Parathyroid adenoma (tissue), 2 donors: ENCODE measurements at regions not wholly inside any gene's neighbourhood (a gene's known extent, or its start where the extent isn't known, plus 50 kb on each side); places are given as distances from the start of the nearest gene placed in this dataset.

Experiments
- H2AFZ ChIP-seq: fragments of 300-600 bp; sonication (generic); one replicate; pipeline ENCODE4 v1.7.0; 2017; ENCODE audit warnings: antibody characterized with exemption, mild to moderate bottlenecking
- H3K27ac ChIP-seq: fragments of 300-600 bp; sonication (generic); one replicate; pipeline ENCODE4 v1.7.0; 2017
- H3K27me3 ChIP-seq: fragments of 300-600 bp; sonication (generic); one replicate; pipeline ENCODE4 v1.7.0; 2017; ENCODE audit warnings: low read length; ENCODE audit not compliant: control insufficient read depth, insufficient read depth
- H3K36me3 ChIP-seq: fragments of 300-600 bp; sonication (generic); one replicate; pipeline ENCODE4 v1.7.0; 2017; ENCODE audit warnings: low read length; ENCODE audit not compliant: control insufficient read depth, insufficient read depth
- H3K4me1 ChIP-seq: fragments of 300-600 bp; sonication (generic); one replicate; pipeline ENCODE4 v1.7.0; 2017; ENCODE audit warnings: control low read depth
- H3K4me2 ChIP-seq: fragments of 300-600 bp; sonication (generic); one replicate; pipeline ENCODE4 v1.7.0; 2017; ENCODE audit warnings: low read length
- H3K4me3 ChIP-seq: fragments of 300-600 bp; sonication (generic); one replicate; pipeline ENCODE4 v1.7.0; 2017; ENCODE audit warnings: low read depth, low read length
- H3K79me2 ChIP-seq: fragments of 300-600 bp; sonication (generic); one replicate; pipeline ENCODE4 v1.7.0; 2017; ENCODE audit warnings: control low read depth
- H3K9ac ChIP-seq: fragments of 300-600 bp; sonication (generic); one replicate; pipeline ENCODE4 v1.7.0; 2017; ENCODE audit warnings: mild to moderate bottlenecking
- H3K9me3 ChIP-seq: fragments of 300-600 bp; sonication (generic); one replicate; pipeline ENCODE4 v1.7.0; 2017; ENCODE audit warnings: low read length; ENCODE audit not compliant: control insufficient read depth
- TF ChIP-seq, protein P1 (sequence below): fragments of 300-600 bp; sonication (generic); IDR thresholded peaks from one replicate; pipeline ENCODE4 v1.7.0; 2017; ENCODE audit warnings: antibody characterized with exemption, mild to moderate bottlenecking
- donor health status: primary hyperparathyroidism.

DNA sequence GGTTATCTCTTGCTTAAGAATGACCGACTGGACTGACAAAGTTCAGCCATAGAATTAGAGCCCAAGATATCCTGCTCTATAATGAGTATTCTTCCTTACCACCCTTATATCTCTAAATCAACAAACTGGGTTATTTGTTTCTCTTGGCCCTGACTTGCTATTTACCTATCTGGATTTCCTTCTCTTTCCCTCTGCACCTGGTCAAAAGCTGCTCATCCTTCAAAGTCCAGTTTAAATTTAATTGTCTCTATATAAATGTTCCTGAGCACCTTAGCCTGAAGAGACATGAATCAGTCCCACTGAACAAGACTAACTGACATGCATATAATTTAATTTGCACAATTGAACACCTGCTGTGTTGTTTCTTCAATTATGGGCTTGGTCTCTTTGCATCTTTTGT lies 127.1 kb upstream of the KCNJ15 start:
- H3K36me3 ChIP-seq, result no peaks in the 10 kb centered on the region
- no peak overlapping the region for H3K4me3 ChIP-seq
- no peak overlapping the region for H3K27ac ChIP-seq
- no peak overlapping the region for H3K9ac ChIP-seq
- no peak overlapping the region for H2AFZ ChIP-seq
- no peaks in the 10 kb centered on the region for H3K27me3 ChIP-seq
- TF ChIP-seq, protein P1, sequence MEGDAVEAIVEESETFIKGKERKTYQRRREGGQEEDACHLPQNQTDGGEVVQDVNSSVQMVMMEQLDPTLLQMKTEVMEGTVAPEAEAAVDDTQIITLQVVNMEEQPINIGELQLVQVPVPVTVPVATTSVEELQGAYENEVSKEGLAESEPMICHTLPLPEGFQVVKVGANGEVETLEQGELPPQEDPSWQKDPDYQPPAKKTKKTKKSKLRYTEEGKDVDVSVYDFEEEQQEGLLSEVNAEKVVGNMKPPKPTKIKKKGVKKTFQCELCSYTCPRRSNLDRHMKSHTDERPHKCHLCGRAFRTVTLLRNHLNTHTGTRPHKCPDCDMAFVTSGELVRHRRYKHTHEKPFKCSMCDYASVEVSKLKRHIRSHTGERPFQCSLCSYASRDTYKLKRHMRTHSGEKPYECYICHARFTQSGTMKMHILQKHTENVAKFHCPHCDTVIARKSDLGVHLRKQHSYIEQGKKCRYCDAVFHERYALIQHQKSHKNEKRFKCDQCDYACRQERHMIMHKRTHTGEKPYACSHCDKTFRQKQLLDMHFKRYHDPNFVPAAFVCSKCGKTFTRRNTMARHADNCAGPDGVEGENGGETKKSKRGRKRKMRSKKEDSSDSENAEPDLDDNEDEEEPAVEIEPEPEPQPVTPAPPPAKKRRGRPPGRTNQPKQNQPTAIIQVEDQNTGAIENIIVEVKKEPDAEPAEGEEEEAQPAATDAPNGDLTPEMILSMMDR, result no peak
- no peaks in the 10 kb centered on the region for H3K9me3 ChIP-seq
- no peaks in the 10 kb centered on the region for H3K4me1 ChIP-seq
- H3K4me2 ChIP-seq, result no peak overlapping the region
- H3K79me2 ChIP-seq, result no peaks in the 10 kb centered on the region

DNA sequence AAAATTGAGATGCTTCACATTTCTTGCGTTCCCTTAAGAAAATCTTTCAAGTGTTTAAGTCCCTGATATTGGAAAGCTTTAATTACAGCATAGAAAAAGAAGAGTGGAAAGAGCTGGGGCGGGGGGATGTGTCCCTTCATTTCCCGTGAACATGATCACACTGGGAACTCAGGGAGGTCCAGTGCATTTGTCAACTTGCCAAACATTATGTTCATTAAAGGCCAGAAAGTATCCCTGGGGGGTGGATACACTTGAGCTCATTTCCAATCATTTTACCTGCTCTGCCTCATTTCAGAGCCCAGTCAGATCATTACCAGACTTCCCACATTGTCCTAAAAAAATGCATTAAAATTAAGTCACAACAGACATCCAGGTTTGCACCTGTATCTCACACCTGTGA lies 123.6 kb upstream of the KCNJ15 start:
- Histone ChIP-seq H3K4me1 (no peaks in the 10 kb centered on the region), H3K9me3 (no peaks in the 10 kb centered on the region), H3K9ac (no peak overlapping the region), H3K4me3 (no peak overlapping the region), H2AFZ (no peak overlapping the region), H3K27me3 (no peaks in the 10 kb centered on the region), H3K79me2 (no peaks in the 10 kb centered on the region), H3K4me2 (no peak overlapping the region), H3K27ac (no peak overlapping the region), H3K36me3 (no peaks in the 10 kb centered on the region)
- TF ChIP-seq, protein P1, result no peak

DNA sequence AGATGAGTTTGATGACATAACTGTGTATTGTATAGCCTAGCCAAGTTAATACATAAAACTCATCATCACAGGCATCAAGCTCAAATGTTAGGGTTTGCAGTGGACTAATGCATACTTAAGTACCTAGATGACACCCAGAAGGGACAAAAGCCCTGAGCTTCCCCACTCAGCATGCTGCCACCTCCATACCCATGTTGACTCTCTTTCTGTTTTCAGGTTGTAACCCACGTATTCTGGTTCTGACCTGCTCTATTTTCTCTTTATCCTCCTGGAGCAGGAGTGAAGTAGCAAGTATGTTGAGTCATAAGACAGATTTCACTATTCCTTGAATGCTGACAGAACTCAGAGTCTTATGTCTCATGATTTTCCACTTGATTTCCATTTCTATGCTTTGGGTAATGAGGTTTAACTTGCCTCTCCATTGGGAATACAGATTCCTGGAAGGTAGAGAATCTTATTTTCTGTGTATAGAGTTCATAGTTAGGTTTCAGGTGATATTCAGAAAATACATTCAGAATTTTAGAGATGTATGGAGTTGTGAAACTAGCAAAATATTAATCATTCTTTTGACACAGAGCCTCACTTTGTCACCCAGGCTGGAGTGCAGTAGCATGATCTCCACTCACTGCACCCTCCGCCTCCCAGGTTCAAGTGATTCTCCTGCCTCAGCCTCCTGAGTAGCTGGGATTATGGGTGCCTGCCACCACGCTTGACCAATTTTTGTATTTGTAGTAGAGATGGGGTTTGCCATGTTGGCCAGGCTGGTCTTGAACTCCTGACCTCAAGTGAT lies 122.5 kb upstream of the KCNJ15 start:
- H3K9ac ChIP-seq, result no peak overlapping the region
- H2AFZ ChIP-seq, result no peak overlapping the region
- TF ChIP-seq, protein P1, result no peak
- H3K4me3 ChIP-seq, result no peak overlapping the region
- no peak overlapping the region for H3K27ac ChIP-seq
- no peaks in the 10 kb centered on the region for H3K4me1 ChIP-seq
- H3K79me2 ChIP-seq, result no peaks in the 10 kb centered on the region
- no peaks in the 10 kb centered on the region for H3K36me3 ChIP-seq
- H3K4me2 ChIP-seq, result no peak overlapping the region
- H3K27me3 ChIP-seq, result no peaks in the 10 kb centered on the region
- H3K9me3 ChIP-seq, result no peaks in the 10 kb centered on the region

DNA sequence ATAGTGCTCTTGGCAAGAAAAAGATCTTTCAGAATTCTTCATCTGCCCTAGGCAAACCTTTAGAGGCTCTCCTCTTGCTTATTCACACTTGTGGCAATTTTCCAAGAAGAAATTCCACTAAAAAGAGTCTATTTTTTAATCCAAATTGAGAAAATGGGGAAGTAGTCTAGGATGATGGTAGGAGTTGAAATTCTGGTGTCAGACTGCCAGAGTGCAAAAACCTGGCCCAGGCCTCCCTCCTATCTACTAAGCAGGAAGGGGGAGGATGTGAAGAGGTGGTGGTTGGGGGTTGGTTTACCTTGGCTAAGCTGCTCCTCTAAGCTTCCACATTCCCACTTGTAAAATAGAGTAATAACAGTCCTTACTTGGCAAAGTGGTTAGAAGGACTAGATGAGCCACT lies 120.6 kb upstream of the KCNJ15 start:
- H3K4me3 ChIP-seq, result no peak overlapping the region
- H3K36me3 ChIP-seq, result no peaks in the 10 kb centered on the region
- no peak overlapping the region for H3K27ac ChIP-seq
- TF ChIP-seq, protein P1, result no peak
- no peak overlapping the region for H3K9ac ChIP-seq
- H3K79me2 ChIP-seq, result no peaks in the 10 kb centered on the region
- no peaks in the 10 kb centered on the region for H3K4me1 ChIP-seq
- no peaks in the 10 kb centered on the region for H3K9me3 ChIP-seq
- no peak overlapping the region for H3K4me2 ChIP-seq
- no peaks in the 10 kb centered on the region for H3K27me3 ChIP-seq
- no peak overlapping the region for H2AFZ ChIP-seq
